ENCODE measurements at regions not wholly inside any gene's neighbourhood (a gene's known extent, or its start where the extent isn't known, plus 50 kb on each side); places are given as distances from the start of the nearest gene placed in this dataset.

DNA sequence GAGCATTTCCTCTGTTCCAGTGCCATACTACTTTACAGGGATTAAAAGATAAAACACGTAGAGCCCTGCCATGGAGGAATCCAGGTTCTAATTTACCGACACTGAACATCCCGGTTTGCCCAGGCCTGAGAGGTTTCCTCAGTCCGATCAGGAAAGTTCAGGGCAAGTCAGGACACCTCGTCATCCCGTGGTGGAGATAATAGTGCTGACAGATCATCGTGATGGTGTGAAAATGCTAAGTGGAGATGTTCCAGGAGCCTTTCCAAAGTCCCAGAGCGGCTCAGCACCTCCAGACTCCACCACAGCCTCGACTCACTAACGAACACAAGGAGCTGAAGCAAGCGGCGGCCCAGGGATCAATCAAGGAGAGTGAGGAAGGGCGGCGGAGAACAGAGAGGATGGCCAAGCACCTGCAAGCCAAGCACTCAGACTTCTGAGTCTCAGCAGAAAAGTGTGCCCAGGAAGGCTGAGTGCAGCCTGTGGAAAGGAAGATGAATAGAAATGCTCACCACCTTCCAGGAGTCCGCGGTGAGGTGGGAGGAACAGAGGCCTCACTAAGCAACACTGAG, 103.7 kb upstream of the VWC2 start:
- Histone ChIP-seq H4K20me1 (ENCODE audit: low read depth) (no peaks in the 10 kb centered on the region), H3K27ac (no peak overlapping the region), H3K4me1 (peaks cover 12% of the 10 kb centered on the region), H3K4me2 (no peak overlapping the region), H3K9me3 (ENCODE audit: low read depth) (no peaks in the 10 kb centered on the region), H3F3A (ENCODE audit: low read depth) (no peaks in the 10 kb centered on the region), H3K9ac (no peak overlapping the region), H2AFZ (replicated peaks) (no peak overlapping the region), H3K79me2 (ENCODE audit: low read depth) (no peaks in the 10 kb centered on the region), H3K36me3 (no peaks in the 10 kb centered on the region), H3K4me3 (no peak overlapping the region), H3K27me3 (no peaks in the 10 kb centered on the region)
- no peak for DNase-seq (ENCODE audit: low spot score)
- no peak for TF ChIP-seq EZH2phosphoT487 (IDR thresholded peaks at IDR 0.05)
- TF ChIP-seq CTCF (IDR thresholded peaks at IDR 0.05), result no peak
- no peak for TF ChIP-seq EZH2 (IDR thresholded peaks at IDR 0.05)
- Mint-ChIP-seq H3K27ac (peak overlapping the region; percentile 22), H3K9me3 (peaks cover 9% of the 10 kb centered on the region), H3K36me3 (no peaks in the 10 kb centered on the region), H3K27me3 (ENCODE audit: insufficient read depth, low read depth) (no peaks in the 10 kb centered on the region), H3K4me3 (no peak overlapping the region), H3K4me1 (peaks cover 16% of the 10 kb centered on the region)

DNA sequence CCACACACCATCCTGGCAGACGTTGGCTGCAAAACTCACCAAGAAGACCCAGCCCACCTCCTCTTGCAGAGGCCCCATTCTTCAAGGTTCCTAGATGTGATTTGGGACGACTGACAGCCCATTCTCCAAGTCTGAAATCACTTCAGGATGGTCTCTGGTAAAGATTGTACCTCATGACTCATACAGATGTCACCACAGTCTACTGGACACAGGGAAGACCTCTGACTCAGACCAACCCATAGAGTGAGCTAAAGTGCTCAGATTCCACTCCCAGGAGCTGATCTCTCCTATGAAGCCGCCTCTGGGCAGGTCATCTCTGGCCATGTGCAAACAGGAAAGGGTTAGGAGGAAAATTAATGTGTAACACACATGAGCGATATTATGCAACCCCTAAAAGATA, 102.4 kb upstream of the VWC2 start:
- H3K4me2 ChIP-seq, result no peak overlapping the region
- H3K27ac Mint-ChIP-seq, result no peak overlapping the region

GRCh38 chr7:49692516-49692915, 80.9 kb upstream of the VWC2 start:
- Mint-ChIP-seq H3K4me3 (no peak overlapping the region), H3K36me3 (no peaks in the 10 kb centered on the region), H3K27me3 (ENCODE audit: insufficient read depth, low read depth) (no peaks in the 10 kb centered on the region), H3K9me3 (no peaks in the 10 kb centered on the region), H3K27ac (no peak overlapping the region), H3K4me1 (no peaks in the 10 kb centered on the region)
- H3K4me1 ChIP-seq, result no peaks in the 10 kb centered on the region
- TF ChIP-seq CTCF (IDR thresholded peaks at IDR 0.05) (no peak), EZH2 (IDR thresholded peaks at IDR 0.05) (no peak), EZH2phosphoT487 (IDR thresholded peaks at IDR 0.05) (no peak)
- no peaks in the 10 kb centered on the region for H3K79me2 ChIP-seq (ENCODE audit: low read depth)
- no peaks in the 10 kb centered on the region for H3K27me3 ChIP-seq
- no peaks in the 10 kb centered on the region for H3K9me3 ChIP-seq (ENCODE audit: low read depth)
- DNase-seq (ENCODE audit: low spot score), result no peak
- H3F3A ChIP-seq (ENCODE audit: low read depth), result no peaks in the 10 kb centered on the region
- H3K36me3 ChIP-seq, result no peaks in the 10 kb centered on the region
- no peaks in the 10 kb centered on the region for H4K20me1 ChIP-seq (ENCODE audit: low read depth)
- H3K4me2 ChIP-seq, result no peak overlapping the region
- H3K27ac ChIP-seq, result no peak overlapping the region
- no peak overlapping the region for H3K4me3 ChIP-seq
- no peak overlapping the region for H3K9ac ChIP-seq
- H2AFZ ChIP-seq (replicated peaks), result no peak overlapping the region

More for the DNA sequence above, 102.4 kb upstream of the VWC2 start:
- Histone ChIP-seq H3K36me3 (no peaks in the 10 kb centered on the region), H3K4me1 (peaks cover 12% of the 10 kb centered on the region), H3K9ac (no peak overlapping the region), H3K27me3 (no peaks in the 10 kb centered on the region), H3K4me3 (no peak overlapping the region), H3F3A (ENCODE audit: low read depth) (no peaks in the 10 kb centered on the region), H4K20me1 (ENCODE audit: low read depth) (no peaks in the 10 kb centered on the region), H3K79me2 (ENCODE audit: low read depth) (no peaks in the 10 kb centered on the region), H3K9me3 (ENCODE audit: low read depth) (no peaks in the 10 kb centered on the region), H2AFZ (replicated peaks) (no peak overlapping the region), H3K27ac (no peak overlapping the region)
- peaks cover 12% of the 10 kb centered on the region for H3K4me1 Mint-ChIP-seq
- no peak overlapping the region for H3K4me3 Mint-ChIP-seq
- no peaks in the 10 kb centered on the region for H3K36me3 Mint-ChIP-seq
- peaks cover 6% of the 10 kb centered on the region for H3K9me3 Mint-ChIP-seq
- TF ChIP-seq CTCF (IDR thresholded peaks at IDR 0.05) (no peak), EZH2 (IDR thresholded peaks at IDR 0.05) (no peak), EZH2phosphoT487 (IDR thresholded peaks at IDR 0.05) (no peak)
- DNase-seq (ENCODE audit: low spot score), result no peak
- H3K27me3 Mint-ChIP-seq (ENCODE audit: insufficient read depth, low read depth), result no peaks in the 10 kb centered on the region
